Ammon's horn (tissue), 1 donor: ENCODE measurements at regions not wholly inside any gene's neighbourhood (a gene's known extent, or its start where the extent isn't known, plus 50 kb on each side); places are given as distances from the start of the nearest gene placed in this dataset.
A peak's percentile ranks its signal among the peaks of the same experiment; 100 is the strongest.
"Not testable (repeated sequence)": the region's sequence is repeated elsewhere in the genome, so short reads cannot be mapped to it uniquely, and the experiment has no call there.

ENCODE experiments used
- DNase-seq: peaks from one replicate; pipeline ENCODE4 v3.0.0-alpha.2; 2016; ENCODE audit warnings: low spot score

DNA sequence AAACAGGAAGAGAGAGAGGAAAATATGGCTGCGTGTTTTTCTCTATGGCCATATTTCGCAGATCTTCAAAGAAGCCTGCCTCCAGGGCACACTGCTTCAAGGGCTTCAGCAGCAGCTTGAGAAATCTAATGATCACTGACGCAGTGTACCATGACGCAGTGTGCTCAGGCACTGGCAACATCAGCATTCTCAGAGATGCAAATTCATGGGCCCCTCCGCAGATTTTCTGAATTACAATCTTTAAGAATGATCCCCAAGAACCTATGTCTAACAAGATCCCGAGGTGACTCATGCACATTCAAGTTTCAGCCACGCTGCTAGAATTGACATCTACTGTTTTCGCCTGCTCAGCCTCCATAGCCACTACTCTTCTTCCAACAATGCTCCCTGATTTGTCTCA lies 143.9 kb upstream of the ZNF366 start:
- no peak for DNase-seq

DNA sequence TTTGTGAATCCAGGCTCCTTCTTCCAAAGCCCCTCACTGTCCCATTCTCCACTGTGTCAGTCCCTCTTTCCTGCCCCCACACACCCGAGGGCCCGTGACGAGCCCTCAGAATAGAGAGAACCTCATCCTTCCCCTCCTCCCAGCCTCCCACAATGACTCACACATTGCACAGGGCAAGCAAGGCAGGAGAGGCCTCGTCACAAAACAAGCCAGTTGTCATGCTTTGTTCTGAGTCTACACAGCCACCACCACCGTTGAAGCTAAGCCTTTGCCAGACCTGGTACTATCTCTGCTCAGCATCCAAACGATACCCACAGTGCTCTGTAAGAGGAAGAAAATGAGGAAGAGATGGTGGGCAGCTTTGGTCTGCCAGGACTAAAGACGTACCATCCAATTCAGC lies 142.2 kb upstream of the ZNF366 start:
- DNase-seq = no peak

- no peak for DNase-seq
Measured at GRCh38 chr5:72648480-72648879, 141.3 kb upstream of the ZNF366 start.

GRCh38 chr5:72647806-72648205 lies 140.6 kb upstream of the ZNF366 start:
- DNase-seq = no peak

GRCh38 chr5:72646246-72646866 lies 139.1 kb upstream of the ZNF366 start:
- no peak for DNase-seq

- DNase-seq = no peak
Measured at GRCh38 chr5:72645064-72645846, 138.0 kb upstream of the ZNF366 start.

- DNase-seq = no peak
Measured at GRCh38 chr5:72644296-72644695, 137.1 kb upstream of the ZNF366 start.

DNA sequence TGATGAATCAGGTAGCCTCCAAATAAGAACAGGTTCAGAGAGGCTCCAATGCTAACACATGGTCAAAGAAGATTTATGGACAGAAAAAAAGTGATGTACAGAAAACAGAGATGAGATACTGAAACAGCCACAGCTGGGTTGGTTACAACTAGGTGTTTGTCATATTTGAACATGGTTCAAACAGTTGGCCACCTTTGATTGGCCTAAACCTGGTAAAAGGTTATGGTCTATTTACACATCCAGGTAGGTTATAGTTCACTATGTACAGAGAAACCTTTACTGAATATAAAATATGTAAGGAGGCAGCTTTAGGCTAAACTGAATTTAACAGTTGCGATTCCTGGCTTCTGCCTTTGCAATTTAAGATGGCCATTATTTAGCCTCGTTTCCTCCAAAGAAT lies 134.0 kb upstream of the ZNF366 start:
- DNase-seq = no peak

DNA sequence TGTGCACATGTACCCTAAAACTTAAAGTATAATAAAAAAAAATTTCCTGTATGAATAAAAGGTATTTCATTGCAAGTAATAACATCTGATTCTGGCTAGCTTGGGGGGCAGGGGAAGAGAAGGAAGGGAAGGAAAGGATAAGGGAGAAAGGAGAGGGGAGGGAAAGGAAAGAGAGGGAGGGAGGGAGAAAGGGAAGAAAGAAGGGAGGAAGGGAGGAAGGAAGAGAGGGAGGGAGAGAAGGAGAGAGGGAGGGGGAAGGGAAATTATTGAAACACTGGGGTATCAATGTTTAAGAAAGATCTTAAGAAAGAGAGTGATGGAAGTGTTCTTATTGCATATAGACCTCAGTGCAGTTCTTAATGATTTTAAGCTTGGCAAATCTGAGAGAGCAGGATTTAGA lies 129.8 kb upstream of the ZNF366 start:
- DNase-seq = no peak

DNA sequence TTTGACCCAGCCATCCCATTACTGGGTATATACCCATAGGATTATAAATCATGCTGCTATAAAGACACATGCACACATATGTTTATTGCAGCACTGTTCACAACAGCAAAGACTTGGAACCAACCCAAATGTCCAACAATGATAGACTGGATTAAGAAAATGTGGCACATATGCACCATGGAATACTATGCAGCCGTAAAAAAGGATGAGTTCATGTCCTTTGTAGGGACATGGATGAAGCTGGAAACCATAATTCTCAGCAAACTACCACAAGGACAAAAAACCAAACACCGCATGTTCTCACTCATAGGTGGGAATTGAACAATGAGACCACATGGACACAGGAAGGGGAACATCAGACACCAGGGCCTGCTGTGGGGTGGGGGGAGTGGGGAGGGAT lies 129.4 kb upstream of the ZNF366 start:
- DNase-seq = not testable (repeated sequence)

- no peak for DNase-seq
Measured at GRCh38 chr5:72634444-72634843, 127.2 kb upstream of the ZNF366 start.

GRCh38 chr5:72633649-72634048 lies 126.4 kb upstream of the ZNF366 start:
- peak; percentile 60 for DNase-seq

DNA sequence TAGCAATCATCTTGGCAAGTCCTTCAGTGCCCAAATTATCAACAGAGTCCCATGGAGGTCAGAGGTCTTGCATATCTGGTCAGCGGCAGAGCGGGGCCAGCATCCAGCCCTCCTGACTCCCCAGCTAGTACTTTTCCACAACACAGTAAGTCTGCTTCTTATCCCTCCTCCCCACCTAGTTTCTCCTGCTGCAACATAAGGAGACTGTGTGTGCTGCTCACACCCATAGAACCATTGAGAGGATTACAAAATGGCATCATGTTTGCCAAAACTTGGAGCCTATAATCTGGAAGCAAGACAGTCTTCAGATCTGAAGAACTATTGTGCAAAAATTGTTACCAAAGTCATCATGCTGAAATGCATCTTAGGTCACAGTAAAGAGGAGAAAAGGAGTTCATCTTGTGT lies 125.8 kb upstream of the ZNF366 start:
- DNase-seq = no peak

DNA sequence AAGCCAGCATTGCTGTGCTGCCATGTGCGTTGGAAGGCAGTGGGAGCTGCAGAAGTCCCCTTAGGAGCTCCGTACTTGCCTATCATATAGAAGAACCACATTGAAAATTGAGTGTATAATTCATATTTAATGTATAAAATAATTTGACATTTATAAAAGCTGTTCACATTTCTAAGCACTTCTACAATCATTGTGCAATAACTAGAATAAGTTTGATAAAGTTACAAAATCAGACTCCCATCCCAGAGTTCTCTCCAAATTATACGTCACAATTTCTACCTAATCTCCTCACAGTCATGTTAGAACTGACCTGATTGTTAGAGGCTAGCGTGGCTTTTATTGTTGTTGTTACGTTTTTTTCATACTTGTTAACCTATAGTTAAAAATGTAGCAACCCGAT lies 123.5 kb upstream of the ZNF366 start:
- no peak for DNase-seq

DNA sequence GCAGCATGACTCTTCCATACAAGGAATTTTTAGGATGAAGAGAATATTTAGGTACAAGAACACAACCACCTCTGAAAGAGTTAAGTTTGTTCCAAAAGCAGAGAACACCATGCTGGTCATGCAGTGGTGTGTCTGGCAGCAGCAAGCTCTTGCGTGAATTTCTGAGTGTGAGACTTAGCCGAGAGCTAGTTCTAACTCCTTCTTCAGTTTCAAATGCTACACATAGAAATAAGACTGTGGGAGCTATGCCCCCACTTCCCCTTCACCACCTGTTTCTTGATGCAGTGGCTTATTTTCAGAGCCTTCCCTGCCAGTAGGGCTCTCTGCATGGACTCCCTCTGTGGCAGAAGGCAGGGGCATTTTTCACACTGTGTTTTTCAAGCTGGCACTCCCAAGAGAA lies 122.9 kb upstream of the ZNF366 start:
- DNase-seq = no peak

GRCh38 chr5:72628771-72629371 lies 121.7 kb upstream of the ZNF366 start:
- DNase-seq = no peak

GRCh38 chr5:72625332-72625731 lies 118.1 kb upstream of the ZNF366 start:
- no peak for DNase-seq

GRCh38 chr5:72624641-72625236 lies 117.5 kb upstream of the ZNF366 start:
- no peak for DNase-seq

DNA sequence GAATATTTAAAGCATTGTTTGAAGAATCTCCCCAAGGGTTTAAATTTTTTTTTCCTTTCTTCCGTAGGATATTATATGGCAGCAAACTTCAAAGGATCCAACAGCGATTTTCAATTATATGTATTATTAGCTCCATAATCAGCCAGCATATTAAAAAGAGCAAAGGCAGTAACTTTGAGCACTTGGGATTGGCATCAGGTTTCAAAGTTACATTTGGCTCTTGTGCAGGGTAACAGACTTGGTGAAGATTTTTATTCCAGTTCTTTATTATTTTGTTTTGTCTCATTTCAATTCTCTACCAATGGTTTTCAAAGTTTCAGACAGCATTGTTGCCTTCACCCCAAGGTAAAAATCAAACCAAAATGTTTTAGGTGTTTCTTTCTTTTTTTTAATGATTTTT lies 116.7 kb upstream of the ZNF366 start:
- no peak for DNase-seq

- DNase-seq = no peak
Measured at GRCh38 chr5:72623323-72623722, 116.1 kb upstream of the ZNF366 start.

DNA sequence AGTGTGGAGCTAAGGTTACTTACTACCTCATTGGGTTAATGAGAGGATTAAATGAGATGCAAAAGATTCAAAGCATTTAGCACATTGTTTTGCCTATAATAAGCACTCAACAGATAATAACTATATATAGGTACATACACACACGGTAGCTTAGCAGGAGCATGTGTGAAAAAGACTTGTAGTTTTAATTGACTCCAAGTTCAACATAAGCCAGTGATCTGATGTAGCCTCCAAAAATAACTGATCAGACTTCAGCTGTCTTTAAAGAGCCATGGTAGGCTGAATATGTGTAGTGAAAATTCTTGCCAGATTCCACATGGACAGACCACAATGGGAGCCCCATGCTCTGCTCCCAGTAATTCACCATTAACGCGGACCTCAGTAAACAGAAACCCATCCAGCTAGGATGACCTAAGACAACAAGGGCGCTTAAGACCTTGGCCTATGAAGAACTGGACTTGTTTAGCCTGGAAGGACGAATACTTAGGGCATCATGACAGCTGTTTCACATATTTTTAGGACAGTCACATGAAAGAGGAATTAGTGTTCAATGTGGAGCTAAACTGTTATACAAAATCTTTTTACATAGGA lies 115.1 kb upstream of the ZNF366 start:
- no peak for DNase-seq

DNA sequence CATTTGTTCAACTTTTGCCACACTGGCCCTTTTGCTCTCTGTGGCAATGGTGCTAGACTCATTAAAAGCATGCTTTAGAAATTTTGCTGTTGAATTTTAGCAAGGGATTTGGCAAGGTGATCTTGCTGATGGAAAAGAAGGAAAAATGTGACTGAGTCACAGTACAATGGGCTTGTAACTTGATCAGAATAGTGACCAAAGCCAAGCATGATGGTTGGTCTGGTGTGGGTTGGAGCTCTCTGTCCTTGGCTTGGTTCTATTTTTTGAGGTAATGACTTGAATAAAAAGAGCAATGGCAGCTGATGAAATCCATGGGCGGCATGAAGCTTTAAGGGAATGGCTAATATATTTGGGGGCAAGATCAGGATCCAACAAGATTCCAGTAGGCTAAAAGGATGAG lies 114.4 kb upstream of the ZNF366 start:
- no peak for DNase-seq

GRCh38 chr5:72619677-72620076 lies 112.5 kb upstream of the ZNF366 start:
- DNase-seq = no peak
